HCT116 (cell line): ENCODE measurements at regions not wholly inside any gene's neighbourhood (a gene's known extent, or its start where the extent isn't known, plus 50 kb on each side); places are given as distances from the start of the nearest gene placed in this dataset.

Source experiments
- ATAC-seq: fragments of 200-7000 bp; cut with Tn5 transposase; 2 replicates; pipeline ENCODE4 v1.9.1; 2020; ENCODE audit warnings: mild to moderate bottlenecking, moderate library complexity
- BruUV-seq: library from RNA; stranded (reverse); fragments of 400-500 nt; replicated peaks from 2 replicates; lab custom pipeline; 2021; lab: Mats Ljungman, UMichigan
- CTCF ChIA-PET: fragments of 300-600 bp; sonication (Branson Sonifier 250); formaldehyde crosslinking; loops from one replicate; lab custom pipeline; 2021; ENCODE audit warnings: antibody characterized with exemption; lab: Charles Lee
- POLR2A ChIA-PET: fragments of 300-600, 350-600 bp; sonication (Branson Sonifier 250); formaldehyde crosslinking; loops from one replicate; lab custom pipeline; 2021; ENCODE audit warnings: antibody characterized with exemption; lab: Charles Lee
- RAD21 ChIA-PET, 2 experiments: fragments of 300-600 bp; sonication (Branson Sonifier 250); formaldehyde crosslinking; loops; one replicate each; lab custom pipeline; 2023; ENCODE audit warnings: low total read pairs in 2 of 2; ENCODE audit not compliant: uncharacterized antibody in 2 of 2, unreplicated experiment in 2 of 2, low non-redundant PET in 1 of 2; lab: Charles Lee
- DNase-seq: peaks from one replicate; pipeline ENCODE4 v3.0.0-alpha.2; 2010; ENCODE audit warnings: low read depth, low spot score
- H2AFZ ChIP-seq: fragments of 200-600 bp; shearing (Covaris generic), sonication (generic); 2 replicates; pipeline ENCODE4 v1.6.1; 2017; ENCODE audit warnings: low read depth, mixed run types, mixed read lengths, antibody characterized with exemption, low read length; ENCODE audit not compliant: poor library complexity, severe bottlenecking
- H3K27ac ChIP-seq: 2 replicates; pipeline ENCODE4 v1.5.1; 2012; ENCODE audit warnings: low read depth, low read length
- H3K27me3 ChIP-seq: fragments of 200-600 bp; sonication (generic); 2 replicates; pipeline ENCODE4 v1.6.1; 2016; ENCODE audit warnings: mixed run types, low read length, mixed read lengths; ENCODE audit not compliant: insufficient read depth
- H3K36me3 ChIP-seq, 2 experiments: fragments of 200-500 bp in 1 of 2; fragments of 200-600 bp in 1 of 2; sonication (Bioruptor generic) in 1 of 2; sonication (generic) in 1 of 2; 2 replicates each; pipeline versions ENCODE4 v1.5.1 to v1.6.1; 2014 to 2016; ENCODE audit warnings: low read length in 2 of 2, inconsistent platforms in 1 of 2, mixed read lengths in 1 of 2, mixed run types in 1 of 2; ENCODE audit not compliant: insufficient read depth in 2 of 2, control insufficient read depth in 1 of 2
- H3K4me1 ChIP-seq, 2 experiments: fragments of 200-600 bp in 1 of 2; sonication (generic) in 1 of 2; 2 replicates each; pipeline versions ENCODE4 v1.5.1 to v1.6.1; 2012 to 2017; ENCODE audit warnings: low read length in 2 of 2, inconsistent platforms in 1 of 2, mild to moderate bottlenecking in 1 of 2, mixed read lengths in 1 of 2, mixed run types in 1 of 2, moderate library complexity in 1 of 2; ENCODE audit not compliant: insufficient read depth in 2 of 2, control insufficient read depth in 1 of 2
- H3K4me2 ChIP-seq: fragments of 200-600 bp; sonication (generic); 2 replicates; pipeline ENCODE4 v1.6.1; 2017; ENCODE audit warnings: mixed run types, low read length, mixed read lengths
- H3K4me3 ChIP-seq, 2 experiments: fragments of 200-600 bp in 1 of 2; sonication (generic) in 1 of 2; replicated peaks in 1 of 2; 2 replicates each; pipeline ENCODE4 v1.5.1; 2011 to 2016; ENCODE audit warnings: low read length in 2 of 2, control low read depth in 1 of 2, low read depth in 1 of 2, mild to moderate bottlenecking in 1 of 2, mixed read lengths in 1 of 2, mixed run types in 1 of 2
- H3K79me2 ChIP-seq: fragments of 200-600 bp; sonication (generic); 2 replicates; pipeline ENCODE4 v1.6.1; 2017; ENCODE audit warnings: mild to moderate bottlenecking, mixed run types, low read length, moderate library complexity, mixed read lengths; ENCODE audit not compliant: insufficient read depth
- H3K9ac ChIP-seq: fragments of 200-600 bp; sonication (generic); 2 replicates; pipeline ENCODE4 v1.6.1; 2016; ENCODE audit warnings: low read length, mixed read lengths
- H3K9me2 ChIP-seq: fragments of 200-600 bp; sonication (generic), shearing (Covaris generic); 2 replicates; pipeline ENCODE4 v1.6.1; 2017; ENCODE audit warnings: mixed run types, mild to moderate bottlenecking, moderate library complexity; ENCODE audit not compliant: insufficient read depth
- H3K9me3 ChIP-seq, 2 experiments: fragments of 200-500 bp in 1 of 2; fragments of 200-600 bp in 1 of 2; sonication (Bioruptor generic) in 1 of 2; sonication (generic) in 1 of 2; 2 replicates each; pipeline ENCODE4 v1.6.1; 2014 to 2017; ENCODE audit warnings: low read length in 2 of 2, mixed read lengths in 2 of 2, inconsistent platforms in 1 of 2, low read depth in 1 of 2, mild to moderate bottlenecking in 1 of 2, mixed run types in 1 of 2, moderate library complexity in 1 of 2; ENCODE audit not compliant: control insufficient read depth in 1 of 2, insufficient read depth in 1 of 2
- H4K20me1 ChIP-seq: fragments of 200-600 bp; sonication (generic), shearing (Covaris generic); 2 replicates; pipeline ENCODE4 v1.6.1; 2017; ENCODE audit warnings: mixed run types, mild to moderate bottlenecking, moderate library complexity; ENCODE audit not compliant: insufficient read depth
- ATF3 ChIP-seq: IDR thresholded peaks from 2 replicates; pipeline ENCODE4 v1.6.1; 2012
- CBX3 ChIP-seq: IDR thresholded peaks from 2 replicates; pipeline ENCODE4 v1.6.1; 2012; ENCODE audit warnings: low read depth
- CEBPB ChIP-seq: IDR thresholded peaks from 2 replicates; pipeline ENCODE4 v1.6.1; 2012; ENCODE audit warnings: low read depth
- CTCF ChIP-seq, 3 experiments: fragments of 200-600 bp in 1 of 3; sonication (generic) in 1 of 3; IDR thresholded peaks in 2 of 3; conservative IDR thresholded peaks in 1 of 3; 2 replicates each; pipeline ENCODE4 v1.5.1; 2012 to 2017; ENCODE audit warnings: low read depth in 2 of 3, low read length in 2 of 3, antibody characterized with exemption in 1 of 3, borderline replicate concordance in 1 of 3, control low read depth in 1 of 3, mild to moderate bottlenecking in 1 of 3, mixed read lengths in 1 of 3, mixed run types in 1 of 3, moderate library complexity in 1 of 3; ENCODE audit not compliant: insufficient read depth in 1 of 3
- ELF1 ChIP-seq: IDR thresholded peaks from 2 replicates; pipeline ENCODE4 v1.6.1; 2012; ENCODE audit warnings: low read depth, borderline replicate concordance
- EZH2phosphoT487 ChIP-seq: fragments of 200-600 bp; IDR thresholded peaks from 2 replicates; pipeline ENCODE4 v1.6.1; 2018; ENCODE audit warnings: antibody characterized with exemption, borderline replicate concordance
- FOSL1 ChIP-seq: IDR thresholded peaks from 2 replicates; pipeline ENCODE4 v1.6.1; 2012; ENCODE audit warnings: low read depth
- MAX ChIP-seq: IDR thresholded peaks from 2 replicates; pipeline ENCODE4 v1.6.1; 2012
- RAD21 ChIP-seq: IDR thresholded peaks from 2 replicates; pipeline ENCODE4 v1.6.1; 2012; ENCODE audit warnings: low read depth, mild to moderate bottlenecking
- REST ChIP-seq: IDR thresholded peaks from 2 replicates; pipeline ENCODE4 v1.6.1; 2012; ENCODE audit warnings: low read depth
- SRF ChIP-seq: IDR thresholded peaks from 2 replicates; pipeline ENCODE4 v1.6.1; 2012; ENCODE audit warnings: low read depth
- TCF7L2 ChIP-seq: IDR thresholded peaks from 2 replicates; pipeline ENCODE4 v1.7.0; 2011; ENCODE audit warnings: borderline replicate concordance, inconsistent platforms; ENCODE audit not compliant: insufficient read depth, insufficient read length; ENCODE audit errors: extremely low read depth
- YY1 ChIP-seq: IDR thresholded peaks from 2 replicates; pipeline ENCODE4 v1.6.1; 2011; ENCODE audit warnings: low read length, low read depth, moderate library complexity, mild to moderate bottlenecking; ENCODE audit not compliant: insufficient replicate concordance; ENCODE audit errors: extremely low read depth
- ZBTB33 ChIP-seq: IDR thresholded peaks from 2 replicates; pipeline ENCODE4 v1.6.1; 2011; ENCODE audit warnings: mild to moderate bottlenecking, low read length, moderate library complexity; ENCODE audit not compliant: insufficient replicate concordance; ENCODE audit errors: extremely low read depth
- intact Hi-C: fragments of 100-400 bp; cut with micrococcal nuclease; formaldehyde crosslinking; loops from 2 replicates; pipeline ENCODE4 v1.10.0; 2022

GRCh38 chr10:61110188-61110844, 166.3 kb upstream of the RHOBTB1 start:
- TF ChIP-seq TCF7L2 (no peak), FOSL1 (no peak), MAX (no peak), ATF3 (no peak), CTCF (IDR thresholded peaks at IDR 0.05 in 2 of 3, conservative IDR thresholded peaks at IDR 0.05 in 1 of 3; ENCODE audit: borderline replicate concordance in 1 of 3, insufficient read depth in 1 of 3, low read depth in 2 of 3, low read length in 2 of 3) (no peak), ELF1 (no peak), CBX3 (no peak), YY1 (no peak), RAD21 (no peak), EZH2phosphoT487 (no peak), ZBTB33 (no peak), REST (no peak), CEBPB (no peak), SRF (no peak)
- TF ChIP-seq, all 23 proteins: peak for 0
- Histone ChIP-seq H3K9me3 (no peaks in the 10 kb centered on the region), H3K79me2 (no peaks in the 10 kb centered on the region), H4K20me1 (no peaks in the 10 kb centered on the region), H3K4me3 (no peak overlapping the region), H3K27ac (no peak overlapping the region), H3K36me3 (no peaks in the 10 kb centered on the region), H3K27me3 (no peaks in the 10 kb centered on the region), H3K4me1 (no peaks in the 10 kb centered on the region), H2AFZ (no peak overlapping the region), H3K9me2 (no peaks in the 10 kb centered on the region), H3K9ac (no peak overlapping the region), H3K4me2 (no peak overlapping the region)
- ATAC-seq (no peak), DNase-seq (no peak)
- intact Hi-C loops = no loop called here
- ChIA-PET CTCF (no interaction called here), POLR2A (no interaction called here), RAD21 (no interaction called here)
- no TSS peak for BruUV-seq
